ENCODE measurements at regions not wholly inside any gene's neighbourhood (a gene's known extent, or its start where the extent isn't known, plus 50 kb on each side); places are given as distances from the start of the nearest gene placed in this dataset.

DNA sequence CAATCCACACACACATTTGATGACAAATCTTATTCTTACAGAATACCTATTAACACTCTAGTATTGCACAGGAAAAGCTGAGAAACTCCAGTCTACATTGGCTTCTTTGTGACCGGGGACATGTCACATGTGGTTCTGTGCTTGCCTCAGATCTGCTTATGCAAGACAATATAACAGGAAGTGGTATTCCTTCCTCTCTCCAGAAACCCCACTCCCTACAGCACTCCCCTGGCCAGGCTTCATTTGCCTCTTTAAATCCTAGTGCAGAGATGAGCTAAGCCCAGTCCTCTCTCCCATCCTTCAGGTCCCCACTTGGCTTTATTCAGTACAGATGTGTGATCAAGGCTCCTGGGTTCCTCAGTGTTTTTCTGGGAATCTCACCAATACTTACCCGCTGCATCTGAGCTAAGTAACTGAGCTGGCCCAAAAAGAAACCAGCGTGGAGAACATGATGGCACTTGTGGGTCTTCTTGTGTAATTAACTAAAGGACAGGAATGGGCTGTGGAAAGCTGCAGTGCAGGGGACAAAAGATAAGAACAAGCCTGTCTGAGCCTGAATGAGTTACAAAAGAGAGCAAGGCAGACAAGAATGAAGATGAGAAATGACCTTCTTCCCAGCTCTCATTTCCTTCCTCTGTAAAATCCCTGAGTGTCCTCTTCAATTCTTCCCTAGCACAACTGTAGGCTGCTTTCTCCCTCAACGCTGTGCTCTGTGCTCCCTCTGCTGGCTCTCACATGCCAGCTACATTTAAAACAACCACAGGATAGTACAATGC lies 105.6 kb downstream of the HNRNPD start:
- Histone ChIP-seq H3K27ac (peak overlapping the region in 1 of 2 donors; percentile 21), H3K4me1 (no peaks in the 10 kb centered on the region), H3K9me3 (no peaks in the 10 kb centered on the region), H3K4me3 (no peak overlapping the region), H3K27me3 (no peaks in the 10 kb centered on the region), H3K36me3 (no peaks in the 10 kb centered on the region)
- peak; percentile 30 to 40 for DNase-seq
- no peak for TF ChIP-seq POLR2A (IDR thresholded peaks at IDR 0.05)
- TF ChIP-seq, protein P1, sequence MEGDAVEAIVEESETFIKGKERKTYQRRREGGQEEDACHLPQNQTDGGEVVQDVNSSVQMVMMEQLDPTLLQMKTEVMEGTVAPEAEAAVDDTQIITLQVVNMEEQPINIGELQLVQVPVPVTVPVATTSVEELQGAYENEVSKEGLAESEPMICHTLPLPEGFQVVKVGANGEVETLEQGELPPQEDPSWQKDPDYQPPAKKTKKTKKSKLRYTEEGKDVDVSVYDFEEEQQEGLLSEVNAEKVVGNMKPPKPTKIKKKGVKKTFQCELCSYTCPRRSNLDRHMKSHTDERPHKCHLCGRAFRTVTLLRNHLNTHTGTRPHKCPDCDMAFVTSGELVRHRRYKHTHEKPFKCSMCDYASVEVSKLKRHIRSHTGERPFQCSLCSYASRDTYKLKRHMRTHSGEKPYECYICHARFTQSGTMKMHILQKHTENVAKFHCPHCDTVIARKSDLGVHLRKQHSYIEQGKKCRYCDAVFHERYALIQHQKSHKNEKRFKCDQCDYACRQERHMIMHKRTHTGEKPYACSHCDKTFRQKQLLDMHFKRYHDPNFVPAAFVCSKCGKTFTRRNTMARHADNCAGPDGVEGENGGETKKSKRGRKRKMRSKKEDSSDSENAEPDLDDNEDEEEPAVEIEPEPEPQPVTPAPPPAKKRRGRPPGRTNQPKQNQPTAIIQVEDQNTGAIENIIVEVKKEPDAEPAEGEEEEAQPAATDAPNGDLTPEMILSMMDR (IDR thresholded peaks at IDR 0.05) = peak; percentile 45 to 68 (median 60)
- intact Hi-C loops (cut with DNase I; ENCODE audit: low total_unique reads) = loop anchor here (10.0 kb wide), 1 partner anchor 863 kb away; no protein-coding TSS in a partner anchor

DNA sequence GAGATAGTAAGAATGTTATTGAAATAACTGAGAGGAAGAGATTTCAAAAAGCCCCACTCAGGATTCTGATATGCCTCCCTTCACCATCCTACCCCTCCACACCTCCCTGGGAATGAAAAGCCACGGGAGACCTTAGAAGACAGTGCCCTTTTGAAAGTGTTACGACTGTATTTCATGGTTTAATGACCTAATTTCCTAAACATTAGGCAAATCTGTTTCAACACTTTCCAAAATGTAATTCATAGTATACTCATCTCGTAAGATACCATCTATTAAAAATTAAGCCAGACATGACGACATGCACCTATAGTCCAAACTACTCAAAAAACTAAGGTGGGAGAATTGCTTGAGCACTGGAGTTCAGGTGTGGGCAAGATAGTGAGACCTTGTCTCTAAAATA lies 106.3 kb downstream of the HNRNPD start:
- no peak for DNase-seq
- Histone ChIP-seq H3K36me3 (no peaks in the 10 kb centered on the region), H3K27ac (no peak overlapping the region), H3K4me1 (no peaks in the 10 kb centered on the region), H3K9me3 (no peaks in the 10 kb centered on the region), H3K4me3 (no peak overlapping the region), H3K27me3 (no peaks in the 10 kb centered on the region)
- intact Hi-C loops (cut with DNase I; ENCODE audit: low total_unique reads) = loop anchor here (10.0 kb wide), 1 partner anchor 863 kb away; no protein-coding TSS in a partner anchor
- TF ChIP-seq, protein P1 (IDR thresholded peaks at IDR 0.05) = no peak
- TF ChIP-seq POLR2A (IDR thresholded peaks at IDR 0.05) = no peak

DNA sequence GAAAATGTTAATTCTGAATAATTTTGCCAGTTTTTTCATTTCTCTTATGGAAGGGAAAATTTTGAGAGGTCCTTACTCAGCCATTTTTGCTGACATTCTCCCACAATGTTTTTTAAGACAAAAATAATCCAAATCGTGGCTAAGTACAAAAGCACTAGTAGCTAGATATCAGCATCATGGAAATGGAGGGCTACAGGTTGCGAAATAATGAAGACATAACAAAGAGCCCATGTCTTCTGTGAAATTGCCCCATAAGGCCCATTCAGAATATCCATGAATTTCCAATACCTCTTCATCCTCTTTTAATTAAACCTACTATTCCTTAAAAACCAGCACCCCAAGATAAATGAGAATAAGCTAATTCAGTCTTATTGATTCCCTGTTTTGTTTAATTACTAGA lies 107.4 kb downstream of the HNRNPD start:
- Histone ChIP-seq H3K27ac (no peak overlapping the region), H3K4me3 (no peak overlapping the region)
- intact Hi-C loops (cut with DNase I; ENCODE audit: low total_unique reads) = loop anchor here (10.0 kb wide), 1 partner anchor 862 kb away; no protein-coding TSS in a partner anchor

DNA sequence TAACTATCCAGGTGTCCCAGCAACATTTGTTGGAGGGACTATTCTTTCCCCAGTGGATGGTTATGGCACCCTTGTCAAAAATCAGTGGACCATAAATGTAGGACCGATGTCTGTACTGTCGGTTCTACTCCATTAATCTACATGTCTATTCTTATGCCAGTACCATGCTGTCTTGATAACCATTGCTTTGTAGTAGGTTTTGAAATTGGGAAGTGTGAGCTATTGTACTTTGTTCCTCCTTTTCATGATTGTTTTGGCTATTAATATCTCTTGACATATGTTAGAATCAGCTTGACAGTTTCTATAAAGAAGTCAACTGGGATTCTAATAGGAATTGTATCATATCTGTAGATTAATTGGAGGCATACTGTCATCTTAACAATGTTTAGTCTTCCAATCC lies 112.7 kb downstream of the HNRNPD start:
- intact Hi-C loops (cut with DNase I; ENCODE audit: low total_unique reads) = loop anchor here (10.0 kb wide), 1 partner anchor 856 kb away; no protein-coding TSS in a partner anchor
- Histone ChIP-seq H3K27me3 (no peaks in the 10 kb centered on the region), H3K9me3 (no peaks in the 10 kb centered on the region), H3K36me3 (no peaks in the 10 kb centered on the region), H3K27ac (no peak overlapping the region), H3K4me3 (no peak overlapping the region), H3K4me1 (no peaks in the 10 kb centered on the region)
- no peak for TF ChIP-seq POLR2A (IDR thresholded peaks at IDR 0.05)
- TF ChIP-seq, protein P1 (IDR thresholded peaks at IDR 0.05) = no peak
- no peak for DNase-seq

More for the DNA sequence above, 107.4 kb downstream of the HNRNPD start:
- TF ChIP-seq, protein P1 (IDR thresholded peaks at IDR 0.05) = no peak
- no peak for TF ChIP-seq POLR2A (IDR thresholded peaks at IDR 0.05)
- DNase-seq = no peak
- H3K27me3 ChIP-seq = no peaks in the 10 kb centered on the region
- no peaks in the 10 kb centered on the region for H3K4me1 ChIP-seq
- no peaks in the 10 kb centered on the region for H3K9me3 ChIP-seq
- no peaks in the 10 kb centered on the region for H3K36me3 ChIP-seq

DNA sequence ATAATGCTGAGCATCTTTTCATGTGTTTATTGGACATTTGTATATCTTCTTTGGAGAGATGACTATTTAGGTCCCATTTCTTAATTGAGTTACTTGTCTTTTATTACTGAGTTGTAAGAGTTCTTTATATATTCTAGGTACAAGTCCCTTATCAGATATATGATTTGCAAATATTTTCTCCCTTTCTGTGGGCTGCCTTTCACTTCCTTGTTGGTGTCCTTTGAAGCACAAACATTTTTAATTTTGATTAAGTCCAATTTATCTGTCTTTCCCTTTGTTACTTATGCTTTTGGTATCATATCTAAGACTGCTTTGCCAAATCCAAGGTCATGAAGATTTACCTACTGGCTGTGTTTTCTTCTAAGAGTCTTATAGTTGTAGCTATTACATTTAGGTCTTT lies 113.2 kb downstream of the HNRNPD start:
- intact Hi-C loops (cut with DNase I; ENCODE audit: low total_unique reads) = loop anchor here (10.0 kb wide), 1 partner anchor 856 kb away; no protein-coding TSS in a partner anchor
- Histone ChIP-seq H3K27me3 (no peaks in the 10 kb centered on the region), H3K4me1 (no peaks in the 10 kb centered on the region)

More for the DNA sequence above, 113.2 kb downstream of the HNRNPD start:
- Histone ChIP-seq H3K9me3 (no peaks in the 10 kb centered on the region), H3K4me3 (no peak overlapping the region), H3K36me3 (no peaks in the 10 kb centered on the region), H3K27ac (no peak overlapping the region)
- TF ChIP-seq, protein P1 (IDR thresholded peaks at IDR 0.05) = no peak
- TF ChIP-seq POLR2A (IDR thresholded peaks at IDR 0.05) = no peak
- no peak for DNase-seq
